Stomach (tissue), 8 donors: ENCODE measurements at regions not wholly inside any gene's neighbourhood (a gene's known extent, or its start where the extent isn't known, plus 50 kb on each side); places are given as distances from the start of the nearest gene placed in this dataset.

Source experiments
- DNase-seq, 2 donors: peaks; one replicate each; pipeline versions ENCODE4 v3.0.0 to v3.0.0-alpha.2; 2013 to 2019
- H3K27ac ChIP-seq, 5 donors: fragments of 200-600 bp in 4 of 5; sonication (generic) in 4 of 5; one replicate each; pipeline ENCODE4 v1.5.1; 2013 to 2019; ENCODE audit warnings: mild to moderate bottlenecking in 1 of 5, moderate library complexity in 1 of 5
- H3K27me3 ChIP-seq, 3 donors: fragments of 200-600 bp; sonication (generic); one replicate each; pipeline ENCODE4 v1.5.1; 2017 to 2019; ENCODE audit warnings: mixed run types in 1 of 3
- H3K36me3 ChIP-seq, 4 donors: fragments of 200-600 bp; sonication (generic); 1 replicate in 3 of 4; 2 replicates in 1 of 4; pipeline ENCODE4 v1.5.1; 2016 to 2019
- H3K4me1 ChIP-seq, 4 donors: fragments of 200-600 bp; sonication (generic); one replicate each; pipeline ENCODE4 v1.5.1; 2016 to 2019
- H3K4me3 ChIP-seq, 4 donors: fragments of 200-600 bp; sonication (generic) in 3 of 4; one replicate each; pipeline ENCODE4 v1.5.1; 2016 to 2019; ENCODE audit warnings: mild to moderate bottlenecking in 1 of 4
- H3K9me3 ChIP-seq, 4 donors: fragments of 200-600 bp; sonication (generic); one replicate each; pipeline ENCODE4 v1.5.1; 2016 to 2019
- EP300 ChIP-seq: sonication (generic); formaldehyde crosslinking; IDR thresholded peaks from one replicate; pipeline ENCODE4 v1.6.1; 2017; ENCODE audit warnings: antibody characterized with exemption
- POLR2A ChIP-seq, 4 donors: fragments of 450-650 bp; IDR thresholded peaks; one replicate each; pipeline ENCODE4 v1.6.1; 2016; ENCODE audit warnings: antibody characterized with exemption in 4 of 4, control low read depth in 2 of 4, mild to moderate bottlenecking in 1 of 4, moderate library complexity in 1 of 4
- POLR2AphosphoS5 ChIP-seq, 3 donors: sonication (generic); formaldehyde crosslinking; IDR thresholded peaks; one replicate each; pipeline ENCODE4 v1.6.1; 2016; ENCODE audit warnings: antibody characterized with exemption in 3 of 3
- WGBS, 5 donors: extraction: QIAGEN DNeasy Blood & Tissue Kit in 3 of 5; methylation state at CpG; one replicate each; pipeline versions ENCODE4 v1.1.5 to v1.1.7; 2013 to 2018; 5-methylcytosine and 5-hydroxymethylcytosine counted together
- intact Hi-C: fragments of 100-400 bp; cut with DNase I; formaldehyde crosslinking; loops from one replicate; pipeline ENCODE4 v1.15.1; 2023; ENCODE audit warnings: low total_unique reads
- TF ChIP-seq, protein P1 (sequence below), 7 experiments: fragments of 450-650 bp in 4 of 7; fragments of 200-600 bp in 3 of 7; sonication (generic) in 3 of 7; IDR thresholded peaks; one replicate each; pipeline ENCODE4 v1.5.1; 2016 to 2019; ENCODE audit warnings: antibody characterized with exemption in 7 of 7, control low read depth in 2 of 7, mild to moderate bottlenecking in 1 of 7
- donor health status: healthy with polysubstance abuse.
- donor health status: Bipolar disorder and iron deficiency.
- donor health status: healthy.

DNA sequence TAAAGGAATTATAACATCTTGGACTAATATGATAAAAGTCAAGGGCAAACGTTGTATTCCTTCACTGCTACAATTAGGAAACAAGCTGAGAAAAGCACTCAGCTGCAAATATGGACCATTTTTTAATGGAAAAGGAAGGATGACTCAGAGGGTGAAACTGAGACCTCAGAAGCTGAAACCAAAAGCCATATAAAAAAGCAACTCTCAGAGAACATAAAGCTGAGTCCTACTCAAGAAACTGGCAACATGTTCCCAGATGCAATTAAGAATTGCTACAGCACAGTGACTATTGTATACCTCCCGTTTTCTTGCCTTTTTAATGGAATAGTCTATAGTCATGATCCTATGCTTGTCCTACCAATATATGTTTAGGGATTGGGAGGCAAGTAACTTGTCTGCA is 1106.4 kb upstream of the INTU start:
- no peak for TF ChIP-seq POLR2AphosphoS5 (IDR thresholded peaks at IDR 0.05)
- TF ChIP-seq EP300 = no peak
- TF ChIP-seq POLR2A (IDR thresholded peaks at IDR 0.05) = no peak
- TF ChIP-seq, protein P1, sequence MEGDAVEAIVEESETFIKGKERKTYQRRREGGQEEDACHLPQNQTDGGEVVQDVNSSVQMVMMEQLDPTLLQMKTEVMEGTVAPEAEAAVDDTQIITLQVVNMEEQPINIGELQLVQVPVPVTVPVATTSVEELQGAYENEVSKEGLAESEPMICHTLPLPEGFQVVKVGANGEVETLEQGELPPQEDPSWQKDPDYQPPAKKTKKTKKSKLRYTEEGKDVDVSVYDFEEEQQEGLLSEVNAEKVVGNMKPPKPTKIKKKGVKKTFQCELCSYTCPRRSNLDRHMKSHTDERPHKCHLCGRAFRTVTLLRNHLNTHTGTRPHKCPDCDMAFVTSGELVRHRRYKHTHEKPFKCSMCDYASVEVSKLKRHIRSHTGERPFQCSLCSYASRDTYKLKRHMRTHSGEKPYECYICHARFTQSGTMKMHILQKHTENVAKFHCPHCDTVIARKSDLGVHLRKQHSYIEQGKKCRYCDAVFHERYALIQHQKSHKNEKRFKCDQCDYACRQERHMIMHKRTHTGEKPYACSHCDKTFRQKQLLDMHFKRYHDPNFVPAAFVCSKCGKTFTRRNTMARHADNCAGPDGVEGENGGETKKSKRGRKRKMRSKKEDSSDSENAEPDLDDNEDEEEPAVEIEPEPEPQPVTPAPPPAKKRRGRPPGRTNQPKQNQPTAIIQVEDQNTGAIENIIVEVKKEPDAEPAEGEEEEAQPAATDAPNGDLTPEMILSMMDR (IDR thresholded peaks at IDR 0.05) = no peak
- Histone ChIP-seq H3K4me3 (no peak overlapping the region), H3K27ac (no peak overlapping the region), H3K27me3 (no peaks in the 10 kb centered on the region), H3K9me3 (peaks cover 0 to 29% (median 11%) of the 10 kb centered on the region in 4 donors), H3K36me3 (no peaks in the 10 kb centered on the region), H3K4me1 (no peaks in the 10 kb centered on the region)
- intact Hi-C loops = no loop called here
- DNase-seq = no peak
- WGBS, 5 donors = 58 to 76% (median 64%) methylated on average over 2 of the region's 2 CpGs

DNA sequence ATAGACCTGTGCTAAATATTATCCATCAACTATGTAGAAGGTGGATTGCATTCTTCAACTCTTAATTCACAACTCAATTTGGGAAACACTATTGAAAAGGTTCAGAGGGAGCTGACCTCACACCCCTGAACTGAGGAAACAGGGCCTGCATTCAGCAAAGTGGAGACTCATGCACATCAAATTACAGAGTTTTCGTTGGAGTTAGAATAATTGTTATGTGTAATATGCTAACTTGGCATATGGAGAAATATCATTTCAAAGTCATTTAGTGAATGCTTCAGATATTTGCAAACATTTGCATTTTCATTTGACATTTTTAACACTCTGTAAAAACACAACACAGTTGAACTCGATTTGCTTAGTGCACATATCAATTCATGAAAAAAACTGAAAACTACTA is 1102.8 kb upstream of the INTU start:
- Histone ChIP-seq H3K9me3 (peaks cover 0 to 15% (median 11%) of the 10 kb centered on the region in 4 donors), H3K4me3 (no peak overlapping the region), H3K27ac (no peak overlapping the region), H3K36me3 (no peaks in the 10 kb centered on the region), H3K4me1 (no peaks in the 10 kb centered on the region), H3K27me3 (no peaks in the 10 kb centered on the region)
- TF ChIP-seq, protein P1 (IDR thresholded peaks at IDR 0.05) = no peak
- TF ChIP-seq POLR2A (IDR thresholded peaks at IDR 0.05) = no peak
- no peak for TF ChIP-seq EP300
- no peak for TF ChIP-seq POLR2AphosphoS5 (IDR thresholded peaks at IDR 0.05)
- intact Hi-C loops = no loop called here
- WGBS, 5 donors = 73 to 85% (median 80%) methylated on average over 2 of the region's 2 CpGs
- no peak for DNase-seq

DNA sequence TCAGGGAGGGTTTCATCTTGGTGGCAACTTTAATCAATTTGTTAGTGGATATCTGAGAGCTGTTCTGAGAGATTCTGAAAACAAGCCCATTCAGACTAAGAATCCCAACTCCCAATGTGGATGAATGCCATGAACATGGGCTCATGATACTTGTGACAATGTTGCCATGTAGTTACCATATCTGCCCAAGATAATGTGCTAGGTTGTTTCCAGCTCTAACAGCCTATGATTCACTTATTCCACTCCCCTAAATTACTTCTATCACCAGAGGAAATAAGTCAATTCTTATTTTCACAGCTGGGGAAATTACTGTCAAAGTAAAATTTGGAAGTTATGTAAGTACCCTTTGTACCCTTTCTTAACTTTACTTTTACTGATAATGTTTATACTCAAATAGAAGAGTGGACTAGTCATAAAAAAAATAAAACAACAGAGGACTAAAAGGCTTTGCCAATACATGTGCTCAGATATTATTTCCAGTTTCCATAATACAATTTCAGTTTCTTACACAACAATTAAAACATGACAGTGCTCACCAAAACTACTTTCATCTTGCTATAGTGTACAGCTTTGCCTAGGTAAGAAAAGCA is 1101.7 kb upstream of the INTU start:
- Histone ChIP-seq H3K4me1 (no peaks in the 10 kb centered on the region), H3K27ac (no peak overlapping the region), H3K9me3 (peaks cover 0 to 7% (median 3%) of the 10 kb centered on the region in 4 donors), H3K4me3 (no peak overlapping the region), H3K36me3 (no peaks in the 10 kb centered on the region), H3K27me3 (no peaks in the 10 kb centered on the region)
- DNase-seq = no peak
- intact Hi-C loops = no loop called here
- no peak for TF ChIP-seq POLR2A (IDR thresholded peaks at IDR 0.05)
- TF ChIP-seq POLR2AphosphoS5 (IDR thresholded peaks at IDR 0.05) = no peak
- TF ChIP-seq, protein P1 (IDR thresholded peaks at IDR 0.05) = no peak
- no peak for TF ChIP-seq EP300

DNA sequence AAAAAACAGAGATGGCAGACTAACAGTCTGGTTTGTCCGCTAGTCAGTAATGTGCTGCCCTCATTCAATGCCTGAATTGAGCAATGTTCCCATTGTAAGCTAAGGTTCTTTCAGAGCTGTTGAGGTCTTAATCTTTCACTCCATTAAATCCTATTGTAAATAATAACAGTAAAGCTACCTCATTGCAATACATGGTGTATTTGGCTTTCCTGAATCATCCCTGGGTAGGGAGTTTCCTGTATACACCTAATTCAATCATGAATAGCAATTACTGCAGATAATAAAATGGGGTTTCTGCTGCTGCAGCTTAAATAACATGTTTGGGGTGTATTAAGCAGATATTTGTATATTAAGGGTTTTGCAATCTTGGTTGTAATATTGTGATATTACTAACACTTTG is 1100.2 kb upstream of the INTU start:
- no peaks in the 10 kb centered on the region for H3K9me3 ChIP-seq
- no peak overlapping the region for H3K27ac ChIP-seq
- no peaks in the 10 kb centered on the region for H3K36me3 ChIP-seq
- no peaks in the 10 kb centered on the region for H3K27me3 ChIP-seq
- H3K4me3 ChIP-seq = no peak overlapping the region
- TF ChIP-seq POLR2AphosphoS5 (IDR thresholded peaks at IDR 0.05) = no peak
- TF ChIP-seq, protein P1 (IDR thresholded peaks at IDR 0.05) = no peak
- no peaks in the 10 kb centered on the region for H3K4me1 ChIP-seq
- DNase-seq = no peak
- WGBS, 5 donors = 87 to 91% (median 90%) methylated on average over 1 of the region's 1 CpG
- intact Hi-C loops = no loop called here
